ENCODE measurements at regions not wholly inside any gene's neighbourhood (a gene's known extent, or its start where the extent isn't known, plus 50 kb on each side); places are given as distances from the start of the nearest gene placed in this dataset.

DNA sequence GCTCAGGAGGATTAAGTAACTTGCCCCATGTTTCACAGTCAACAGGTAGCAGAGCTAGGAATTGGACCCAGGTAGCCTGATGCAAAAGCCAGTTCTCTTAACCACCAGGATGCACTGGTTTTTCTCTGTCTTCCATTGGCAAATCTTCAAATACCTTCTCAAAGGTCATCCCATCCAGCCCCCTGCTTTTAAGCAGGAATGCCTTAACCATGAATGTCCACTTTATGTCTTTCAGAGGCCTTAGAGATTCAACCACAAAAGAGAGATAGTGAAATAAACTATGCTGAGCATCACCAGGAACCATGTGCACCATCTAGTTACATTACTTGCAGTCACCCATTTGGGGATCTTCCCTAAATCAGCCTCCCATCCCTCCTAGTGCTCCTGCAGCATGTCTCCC, 94.3 kb downstream of the C17orf67 start:
- DNase-seq = no peak

DNA sequence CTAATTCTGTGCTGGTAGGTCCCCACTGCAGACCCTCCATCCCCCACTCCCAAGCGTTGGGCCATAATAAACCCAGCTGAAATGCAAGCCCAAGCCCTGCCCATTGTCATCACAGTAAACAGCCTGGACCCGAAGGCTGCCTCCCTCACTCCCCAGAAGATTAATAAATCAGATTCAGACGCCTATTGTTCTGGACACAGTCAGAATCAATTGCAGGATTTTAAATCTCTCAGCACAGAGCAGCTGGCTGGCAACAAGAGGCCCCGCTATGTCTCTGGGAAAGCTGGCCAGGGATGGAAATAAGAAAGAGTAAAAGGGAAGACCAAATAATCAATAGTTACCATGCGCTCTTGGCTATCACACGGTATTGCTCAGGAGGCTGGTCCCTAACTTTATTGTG, 93.9 kb downstream of the C17orf67 start:
- no peak for DNase-seq

DNA sequence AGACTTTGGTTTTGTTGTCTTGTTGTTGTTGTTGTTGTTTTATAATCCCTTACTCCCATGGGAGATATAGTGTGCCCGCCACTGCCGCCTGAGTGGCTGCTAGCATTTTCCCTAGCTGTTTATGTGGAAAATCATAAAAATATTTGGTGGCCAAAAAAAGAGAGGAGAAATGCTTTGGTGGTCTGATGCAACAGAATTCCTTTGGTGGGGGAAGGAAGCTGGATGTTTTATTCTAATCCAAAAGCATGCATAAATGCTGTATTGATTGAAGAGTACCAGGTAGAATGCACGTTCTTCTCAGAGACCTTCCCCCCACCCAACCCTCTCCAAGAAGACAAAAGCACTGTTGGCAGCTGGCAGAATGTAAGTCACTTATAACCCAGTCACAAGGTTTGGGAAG, 93.2 kb downstream of the C17orf67 start:
- no peak for DNase-seq
